HL-60 (cell line): ENCODE measurements at regions not wholly inside any gene's neighbourhood (a gene's known extent, or its start where the extent isn't known, plus 50 kb on each side); places are given as distances from the start of the nearest gene placed in this dataset.

Experiments used
- CTCF ChIP-seq: IDR thresholded peaks from one replicate; pipeline ENCODE4 v1.5.1; 2011; ENCODE audit warnings: low read length, control low read depth, inconsistent platforms; ENCODE audit not compliant: insufficient read depth
- GABPA ChIP-seq: IDR thresholded peaks from 2 replicates; pipeline ENCODE4 v1.6.1; 2012; ENCODE audit warnings: low read depth
- POLR2AphosphoS5 ChIP-seq: IDR thresholded peaks from 2 replicates; pipeline ENCODE4 v1.6.1; 2012; ENCODE audit warnings: low read depth
- REST ChIP-seq: IDR thresholded peaks from 2 replicates; pipeline ENCODE4 v1.6.1; 2012; ENCODE audit warnings: low read depth; ENCODE audit not compliant: insufficient replicate concordance
- SPI1 ChIP-seq: IDR thresholded peaks from 2 replicates; pipeline ENCODE4 v1.6.1; 2012; ENCODE audit warnings: low read depth, mild to moderate bottlenecking, borderline replicate concordance

- no peak for TF ChIP-seq SPI1
- no peak for TF ChIP-seq CTCF
- TF ChIP-seq POLR2AphosphoS5: no peak
- TF ChIP-seq REST: no peak
- TF ChIP-seq GABPA: no peak
Observed at GRCh38 chr9:30900706-30901105, 1483.7 kb upstream of the ACO1 start.
